UCSD-AML1 (cell line): ENCODE measurements at regions not wholly inside any gene's neighbourhood (a gene's known extent, or its start where the extent isn't known, plus 50 kb on each side); places are given as distances from the start of the nearest gene placed in this dataset.

ENCODE experiments used
- DNase-seq: peaks from one replicate; lab custom pipeline; 2025; ENCODE audit not compliant: unreplicated experiment; lab: John Stamatoyannopoulos, UW

- DNase-seq = no peak
Measured at GRCh38 chr9:87276327-87276841, 221.3 kb upstream of the DAPK1 start.

GRCh38 chr9:87276851-87277261, 220.8 kb upstream of the DAPK1 start:
- no peak for DNase-seq

GRCh38 chr9:87277346-87277745, 220.3 kb upstream of the DAPK1 start:
- DNase-seq = no peak

GRCh38 chr9:87278971-87279733, 218.5 kb upstream of the DAPK1 start:
- DNase-seq = no peak

GRCh38 chr9:87280421-87280820, 217.2 kb upstream of the DAPK1 start:
- DNase-seq = no peak

GRCh38 chr9:87282538-87282937, 215.1 kb upstream of the DAPK1 start:
- no peak for DNase-seq

- DNase-seq = no peak
Measured at GRCh38 chr9:87283585-87283984, 214.1 kb upstream of the DAPK1 start.

GRCh38 chr9:87285183-87285850, 212.3 kb upstream of the DAPK1 start:
- no peak for DNase-seq

- DNase-seq = no peak
Measured at GRCh38 chr9:87286506-87286905, 211.2 kb upstream of the DAPK1 start.

GRCh38 chr9:87290241-87291052, 207.2 kb upstream of the DAPK1 start:
- DNase-seq = no peak

- DNase-seq = no peak
Measured at GRCh38 chr9:87292449-87293191, 205.0 kb upstream of the DAPK1 start.

- DNase-seq = no peak
Measured at GRCh38 chr9:87294126-87294525, 203.5 kb upstream of the DAPK1 start.

GRCh38 chr9:87300915-87301314, 196.8 kb upstream of the DAPK1 start:
- DNase-seq = no peak

- DNase-seq = no peak
Measured at GRCh38 chr9:87301371-87301770, 196.3 kb upstream of the DAPK1 start.

- no peak for DNase-seq
Measured at GRCh38 chr9:87305151-87305550, 192.5 kb upstream of the DAPK1 start.

GRCh38 chr9:87306006-87306405, 191.7 kb upstream of the DAPK1 start:
- DNase-seq = no peak

- no peak for DNase-seq
Measured at GRCh38 chr9:87307848-87308247, 189.8 kb upstream of the DAPK1 start.

- no peak for DNase-seq
Measured at GRCh38 chr9:87309236-87309635, 188.4 kb upstream of the DAPK1 start.

GRCh38 chr9:87310827-87311523, 186.7 kb upstream of the DAPK1 start:
- DNase-seq = no peak

GRCh38 chr9:87319656-87320055, 178.0 kb upstream of the DAPK1 start:
- DNase-seq = no peak
